ENCODE measurements at regions not wholly inside any gene's neighbourhood (a gene's known extent, or its start where the extent isn't known, plus 50 kb on each side); places are given as distances from the start of the nearest gene placed in this dataset.
"Not testable (repeated sequence)": the region's sequence is repeated elsewhere in the genome, so short reads cannot be mapped to it uniquely, and the experiment has no call there.

GRCh38 chr17:73895157-73895556 is 250.9 kb upstream of the SDK2 start:
- DNase-seq (ENCODE audit: low read depth), result no peak

GRCh38 chr17:73896966-73897365 is 252.7 kb upstream of the SDK2 start:
- DNase-seq (ENCODE audit: low read depth), result no peak

GRCh38 chr17:73899839-73900238 is 255.6 kb upstream of the SDK2 start:
- no peak for DNase-seq (ENCODE audit: low read depth)

GRCh38 chr17:73900516-73900915 is 256.3 kb upstream of the SDK2 start:
- no peak for DNase-seq (ENCODE audit: low read depth)

- DNase-seq (ENCODE audit: low read depth), result no peak
These were observed 257.0 kb upstream of the SDK2 start for GRCh38 chr17:73901249-73901648.

- peak; percentile 2 for DNase-seq (ENCODE audit: low read depth)
These were observed 257.6 kb upstream of the SDK2 start for GRCh38 chr17:73901661-73902415.

- no peak for DNase-seq (ENCODE audit: low read depth)
These were observed 258.4 kb upstream of the SDK2 start for GRCh38 chr17:73902416-73903181.

GRCh38 chr17:73906896-73907870 is 262.9 kb upstream of the SDK2 start:
- DNase-seq (ENCODE audit: low read depth), result no peak

- no peak for DNase-seq (ENCODE audit: low read depth)
These were observed 264.9 kb upstream of the SDK2 start for GRCh38 chr17:73909186-73909585.

- DNase-seq (ENCODE audit: low read depth), result no peak
These were observed 266.0 kb upstream of the SDK2 start for GRCh38 chr17:73910206-73910605.

GRCh38 chr17:73910821-73911515 is 266.7 kb upstream of the SDK2 start:
- DNase-seq (ENCODE audit: low read depth), result no peak

GRCh38 chr17:73911726-73912372 is 267.6 kb upstream of the SDK2 start:
- no peak for DNase-seq (ENCODE audit: low read depth)

- DNase-seq (ENCODE audit: low read depth), result no peak
These were observed 268.1 kb upstream of the SDK2 start for GRCh38 chr17:73912373-73912746.

- no peak for DNase-seq (ENCODE audit: low read depth)
These were observed 270.5 kb upstream of the SDK2 start for GRCh38 chr17:73914536-73915274.

GRCh38 chr17:73919033-73919432 is 274.8 kb upstream of the SDK2 start:
- not testable (repeated sequence) for DNase-seq (ENCODE audit: low read depth)

GRCh38 chr17:73921306-73921705 is 277.1 kb upstream of the SDK2 start:
- DNase-seq (ENCODE audit: low read depth), result no peak

- DNase-seq (ENCODE audit: low read depth), result no peak
These were observed 279.2 kb upstream of the RPL38 start for GRCh38 chr17:73924114-73924908.

- no peak for DNase-seq (ENCODE audit: low read depth)
These were observed 278.6 kb upstream of the RPL38 start for GRCh38 chr17:73924909-73925186.

- no peak for DNase-seq (ENCODE audit: low read depth)
These were observed 273.5 kb upstream of the RPL38 start for GRCh38 chr17:73929860-73930430.

All from activated T-cell treated with anti-CD3 and anti-CD28 coated beads for 24 hours (primary cell).